ENCODE measurements at regions not wholly inside any gene's neighbourhood (a gene's known extent, or its start where the extent isn't known, plus 50 kb on each side); places are given as distances from the start of the nearest gene placed in this dataset.

DNA sequence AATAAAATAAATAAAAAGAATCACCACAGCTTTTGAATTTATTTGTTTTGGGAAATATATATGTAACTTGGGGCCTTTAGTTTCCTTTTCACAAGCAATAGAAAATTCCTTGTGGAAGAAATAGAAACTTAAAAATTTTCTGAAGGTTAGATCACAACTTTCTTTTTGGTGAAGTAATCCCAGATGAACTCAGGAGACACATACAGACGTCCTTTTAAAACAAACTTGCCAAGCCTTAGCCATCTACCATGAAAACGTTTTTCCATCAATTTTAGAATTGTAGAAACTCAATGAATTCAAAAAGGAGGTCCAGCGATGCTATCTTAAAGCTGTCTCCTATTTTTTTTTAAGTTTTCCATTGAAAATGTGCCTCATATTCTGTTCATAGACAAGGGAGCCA is 225.6 kb downstream of the ASXL3 start:
- TF ChIP-seq CTCF (IDR thresholded peaks at IDR 0.05) (no peak), POLR2A (IDR thresholded peaks at IDR 0.05) (no peak), EP300 (IDR thresholded peaks at IDR 0.05) (no peak)

Data from ovary (tissue), 3 donors.